Esophagus muscularis mucosa (tissue), 4 donors: ENCODE measurements at regions not wholly inside any gene's neighbourhood (a gene's known extent, or its start where the extent isn't known, plus 50 kb on each side); places are given as distances from the start of the nearest gene placed in this dataset.

Source experiments
- CTCF ChIP-seq, 3 experiments: fragments of 200-600 bp in 2 of 3; fragments of 450-650 bp in 1 of 3; sonication (generic) in 2 of 3; IDR thresholded peaks; one replicate each; pipeline ENCODE4 v1.5.1; 2017 to 2019; ENCODE audit warnings: antibody characterized with exemption in 3 of 3, mild to moderate bottlenecking in 2 of 3, moderate library complexity in 1 of 3
- EP300 ChIP-seq: sonication (generic); formaldehyde crosslinking; IDR thresholded peaks from one replicate; pipeline ENCODE4 v1.6.1; 2017; ENCODE audit warnings: antibody characterized with exemption
- POLR2A ChIP-seq: fragments of 450-650 bp; IDR thresholded peaks from one replicate; pipeline ENCODE4 v1.6.1; 2017; ENCODE audit warnings: antibody characterized with exemption, moderate library complexity, mild to moderate bottlenecking, low read depth
- POLR2AphosphoS5 ChIP-seq, 2 donors: sonication (generic); formaldehyde crosslinking; IDR thresholded peaks; one replicate each; pipeline ENCODE4 v1.6.1; 2017; ENCODE audit warnings: antibody characterized with exemption in 2 of 2

GRCh38 chr19:30662211-30662861, 290.2 kb downstream of the ZNF536 start:
- TF ChIP-seq CTCF (IDR thresholded peaks at IDR 0.05) (no peak), EP300 (no peak), POLR2AphosphoS5 (IDR thresholded peaks at IDR 0.05) (no peak), POLR2A (no peak)
